ENCODE measurements at regions not wholly inside any gene's neighbourhood (a gene's known extent, or its start where the extent isn't known, plus 50 kb on each side); places are given as distances from the start of the nearest gene placed in this dataset.

DNA sequence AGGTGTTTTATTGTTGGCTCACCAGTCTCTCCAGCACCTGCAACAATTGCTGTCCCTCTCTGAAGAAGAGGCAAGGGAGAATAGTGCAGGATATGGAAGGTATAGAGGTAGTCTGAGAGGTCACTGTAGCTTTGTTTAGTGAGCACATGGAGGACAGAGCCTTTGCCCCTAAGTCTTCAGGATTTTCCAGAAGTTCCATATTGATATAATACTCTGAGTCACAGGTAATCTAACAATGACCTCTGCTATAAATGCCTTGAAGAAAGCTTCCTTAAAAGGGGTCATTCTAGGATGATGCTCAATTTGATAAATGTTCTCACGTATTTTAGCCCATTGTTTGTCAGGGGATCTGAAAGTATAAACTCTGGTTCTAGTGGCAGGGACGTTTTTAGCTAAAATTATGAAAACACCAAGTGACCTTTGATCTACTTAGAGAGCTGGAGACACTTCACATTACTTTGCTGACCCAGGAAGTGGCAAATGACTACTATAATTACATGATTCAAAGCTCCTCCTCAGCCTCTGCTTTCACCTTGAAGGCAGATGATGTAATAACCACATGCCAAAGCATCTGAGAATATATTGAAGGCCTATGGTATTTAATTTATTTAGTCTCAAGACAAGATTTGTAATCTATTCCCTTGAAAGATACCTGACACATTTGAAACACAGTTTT lies 366.9 kb upstream of the NUDT12 start:
- H3K4me1 ChIP-seq (ENCODE audit: control insufficient read depth, insufficient read depth, low read length), result no peaks in the 10 kb centered on the region
- H3K27me3 ChIP-seq (ENCODE audit: control insufficient read depth, insufficient read depth, low read length, poor library complexity, severe bottlenecking), result no peaks in the 10 kb centered on the region
- H3K9ac ChIP-seq (ENCODE audit: extremely low read depth, low read length, poor library complexity, severe bottlenecking), result no peak overlapping the region
- no peaks in the 10 kb centered on the region for H3K9me3 ChIP-seq (ENCODE audit: control insufficient read depth, low read length)
- TF ChIP-seq, protein P1, sequence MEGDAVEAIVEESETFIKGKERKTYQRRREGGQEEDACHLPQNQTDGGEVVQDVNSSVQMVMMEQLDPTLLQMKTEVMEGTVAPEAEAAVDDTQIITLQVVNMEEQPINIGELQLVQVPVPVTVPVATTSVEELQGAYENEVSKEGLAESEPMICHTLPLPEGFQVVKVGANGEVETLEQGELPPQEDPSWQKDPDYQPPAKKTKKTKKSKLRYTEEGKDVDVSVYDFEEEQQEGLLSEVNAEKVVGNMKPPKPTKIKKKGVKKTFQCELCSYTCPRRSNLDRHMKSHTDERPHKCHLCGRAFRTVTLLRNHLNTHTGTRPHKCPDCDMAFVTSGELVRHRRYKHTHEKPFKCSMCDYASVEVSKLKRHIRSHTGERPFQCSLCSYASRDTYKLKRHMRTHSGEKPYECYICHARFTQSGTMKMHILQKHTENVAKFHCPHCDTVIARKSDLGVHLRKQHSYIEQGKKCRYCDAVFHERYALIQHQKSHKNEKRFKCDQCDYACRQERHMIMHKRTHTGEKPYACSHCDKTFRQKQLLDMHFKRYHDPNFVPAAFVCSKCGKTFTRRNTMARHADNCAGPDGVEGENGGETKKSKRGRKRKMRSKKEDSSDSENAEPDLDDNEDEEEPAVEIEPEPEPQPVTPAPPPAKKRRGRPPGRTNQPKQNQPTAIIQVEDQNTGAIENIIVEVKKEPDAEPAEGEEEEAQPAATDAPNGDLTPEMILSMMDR (conservative IDR thresholded peaks at IDR 0.05), result no peak
- H3K4me3 ChIP-seq (ENCODE audit: low read length), result no peak overlapping the region
- 45 to 50% methylated on average over 2 of the region's 2 CpGs for WGBS, 2 experiments (ENCODE audit: insufficient coverage in 1 of 2, insufficient read length in 1 of 2)
- H3K4me3 Mint-ChIP-seq, result no peak overlapping the region
- H3K27ac ChIP-seq (ENCODE audit: low read depth, low read length), result no peak overlapping the region
- no peaks in the 10 kb centered on the region for H3K36me3 Mint-ChIP-seq (ENCODE audit: low read depth)
- peaks cover 4% of the 10 kb centered on the region for H3K4me1 Mint-ChIP-seq
- no peaks in the 10 kb centered on the region for H3K27me3 Mint-ChIP-seq (ENCODE audit: insufficient read depth)
- DNase-seq, result no peak
- H3K36me3 ChIP-seq (ENCODE audit: control insufficient read depth, insufficient read depth, low read length), result peaks cover 8% of the 10 kb centered on the region
- H3K9me3 Mint-ChIP-seq, result no peaks in the 10 kb centered on the region
- H3K27ac Mint-ChIP-seq, result peak overlapping the region; percentile 28

DNA sequence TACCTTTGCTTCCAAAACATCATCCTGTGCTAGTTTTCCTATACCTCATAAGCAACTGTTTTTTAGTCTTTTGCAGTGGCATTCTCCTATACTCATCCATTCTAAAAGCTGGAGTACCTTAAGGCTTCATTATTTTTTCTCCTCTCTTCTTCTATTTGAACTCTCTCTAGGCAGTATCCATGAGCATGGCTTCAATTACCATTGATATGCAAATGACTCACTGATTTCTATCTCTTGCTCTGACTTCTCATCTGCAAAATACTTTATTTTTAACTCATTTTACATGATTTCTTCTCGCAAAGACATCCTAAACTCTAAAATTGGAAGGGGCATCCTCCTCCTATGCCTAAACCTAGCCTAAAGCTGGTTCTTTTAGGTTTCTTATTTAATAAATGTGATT lies 365.1 kb upstream of the NUDT12 start:
- H3K4me1 ChIP-seq (ENCODE audit: control insufficient read depth, insufficient read depth, low read length), result no peaks in the 10 kb centered on the region
- 80 to 95% methylated on average over 1 of the region's 1 CpG for WGBS, 2 experiments (ENCODE audit: insufficient coverage in 1 of 2, insufficient read length in 1 of 2)
- no peak overlapping the region for H3K4me3 ChIP-seq (ENCODE audit: low read length)
- Mint-ChIP-seq H3K4me1 (peaks cover 7% of the 10 kb centered on the region), H3K36me3 (ENCODE audit: low read depth) (no peaks in the 10 kb centered on the region), H3K4me3 (no peak overlapping the region), H3K9me3 (no peaks in the 10 kb centered on the region), H3K27ac (no peak overlapping the region), H3K27me3 (ENCODE audit: insufficient read depth) (no peaks in the 10 kb centered on the region)
- no peak overlapping the region for H3K27ac ChIP-seq (ENCODE audit: low read depth, low read length)
- no peak for DNase-seq
- TF ChIP-seq, protein P1 (conservative IDR thresholded peaks at IDR 0.05), result no peak
- no peaks in the 10 kb centered on the region for H3K9me3 ChIP-seq (ENCODE audit: control insufficient read depth, low read length)
- H3K36me3 ChIP-seq (ENCODE audit: control insufficient read depth, insufficient read depth, low read length), result no peaks in the 10 kb centered on the region
- no peak overlapping the region for H3K9ac ChIP-seq (ENCODE audit: extremely low read depth, low read length, poor library complexity, severe bottlenecking)
- no peaks in the 10 kb centered on the region for H3K27me3 ChIP-seq (ENCODE audit: control insufficient read depth, insufficient read depth, low read length, poor library complexity, severe bottlenecking)

DNA sequence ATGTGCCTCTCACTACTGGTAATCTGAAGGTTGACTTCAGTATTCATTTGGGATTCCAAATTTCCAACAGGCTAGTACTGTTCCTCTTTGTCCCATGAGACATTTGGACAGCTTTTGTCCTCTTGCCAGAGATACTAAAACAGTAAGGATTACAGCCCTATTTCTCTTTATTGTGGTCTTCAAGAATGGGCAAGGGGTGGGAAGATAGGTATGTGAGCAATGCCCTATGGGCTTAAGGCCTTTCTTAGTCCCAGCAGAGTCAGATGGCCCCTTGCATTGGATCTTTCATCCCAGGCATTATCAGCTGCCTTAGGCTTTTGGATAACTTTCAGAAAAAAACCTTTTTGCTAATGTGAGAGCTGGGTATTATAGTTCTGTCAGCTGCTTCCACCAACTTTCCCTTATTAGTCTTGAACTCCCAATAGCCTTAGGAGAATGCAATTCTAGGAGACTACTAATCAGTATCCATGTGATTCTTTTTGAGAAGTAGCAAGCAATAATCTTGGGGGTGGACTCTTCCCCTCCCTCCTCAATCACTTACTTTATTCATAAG lies 361.1 kb upstream of the NUDT12 start:
- TF ChIP-seq, protein P1 (conservative IDR thresholded peaks at IDR 0.05), result no peak
- no peaks in the 10 kb centered on the region for H3K4me1 ChIP-seq (ENCODE audit: control insufficient read depth, insufficient read depth, low read length)
- no peak overlapping the region for H3K9ac ChIP-seq (ENCODE audit: extremely low read depth, low read length, poor library complexity, severe bottlenecking)
- peaks cover 15% of the 10 kb centered on the region for H3K4me1 Mint-ChIP-seq
- no peaks in the 10 kb centered on the region for H3K9me3 ChIP-seq (ENCODE audit: control insufficient read depth, low read length)
- H3K9me3 Mint-ChIP-seq, result no peaks in the 10 kb centered on the region
- H3K4me3 Mint-ChIP-seq, result no peak overlapping the region
- H3K27ac ChIP-seq (ENCODE audit: low read depth, low read length), result no peak overlapping the region
- no peaks in the 10 kb centered on the region for H3K27me3 Mint-ChIP-seq (ENCODE audit: insufficient read depth)
- no peak overlapping the region for H3K27ac Mint-ChIP-seq
- H3K36me3 Mint-ChIP-seq (ENCODE audit: low read depth), result no peaks in the 10 kb centered on the region
- H3K36me3 ChIP-seq (ENCODE audit: control insufficient read depth, insufficient read depth, low read length), result no peaks in the 10 kb centered on the region
- no peaks in the 10 kb centered on the region for H3K27me3 ChIP-seq (ENCODE audit: control insufficient read depth, insufficient read depth, low read length, poor library complexity, severe bottlenecking)
- DNase-seq, result no peak
- H3K4me3 ChIP-seq (ENCODE audit: low read length), result no peak overlapping the region

Measured in endodermal cell (in vitro differentiated cells).